MM.1S (cell line): ENCODE measurements at regions not wholly inside any gene's neighbourhood (a gene's known extent, or its start where the extent isn't known, plus 50 kb on each side); places are given as distances from the start of the nearest gene placed in this dataset.

ENCODE experiments used
- DNase-seq: peaks from one replicate; pipeline ENCODE4 v3.0.0-alpha.2; 2015
- H2AFZ ChIP-seq: fragments of 300-600 bp; sonication (generic); 2 replicates; pipeline ENCODE4 v1.6.0; 2016; ENCODE audit warnings: antibody characterized with exemption, low read length
- H3F3A ChIP-seq: fragments of 300-600 bp; sonication (generic); 2 replicates; pipeline ENCODE4 v1.6.1; 2016; ENCODE audit warnings: mild to moderate bottlenecking, antibody characterized with exemption, low read length, moderate library complexity, mixed read lengths; ENCODE audit not compliant: insufficient read depth
- H3K27ac ChIP-seq: fragments of 300-600 bp; sonication (generic); 2 replicates; pipeline ENCODE4 v1.5.1; 2016; ENCODE audit warnings: mild to moderate bottlenecking, low read length
- H3K27me3 ChIP-seq: fragments of 300-600 bp; sonication (generic); replicated peaks from 2 replicates; pipeline ENCODE4 v1.6.0; 2016; ENCODE audit warnings: low read length; ENCODE audit not compliant: insufficient read depth
- H3K36me3 ChIP-seq: fragments of 300-600 bp; sonication (generic); replicated peaks from 2 replicates; pipeline ENCODE4 v1.6.1; 2016; ENCODE audit warnings: mild to moderate bottlenecking, low read length, mixed read lengths; ENCODE audit not compliant: insufficient read depth
- H3K4me1 ChIP-seq: fragments of 300-600 bp; sonication (generic); 2 replicates; pipeline ENCODE4 v1.6.1; 2016; ENCODE audit warnings: low read length, mixed read lengths
- H3K4me2 ChIP-seq: fragments of 300-600 bp; sonication (generic); 2 replicates; pipeline ENCODE4 v1.6.0; 2016; ENCODE audit warnings: low read depth, low read length
- H3K4me3 ChIP-seq: fragments of 300-600 bp; sonication (generic); 2 replicates; pipeline ENCODE4 v1.5.1; 2016; ENCODE audit warnings: low read length, mixed read lengths
- H3K79me2 ChIP-seq: fragments of 300-600 bp; sonication (generic); 2 replicates; pipeline ENCODE4 v1.6.1; 2016; ENCODE audit warnings: mixed run types, low read length, mixed read lengths
- H3K9ac ChIP-seq: fragments of 300-600 bp; sonication (generic); 2 replicates; pipeline ENCODE4 v1.6.1; 2016; ENCODE audit warnings: low read length, mixed read lengths
- H3K9me2 ChIP-seq: fragments of 300-600 bp; sonication (generic); replicated peaks from 2 replicates; pipeline ENCODE4 v1.6.1; 2016; ENCODE audit warnings: mild to moderate bottlenecking, low read length, mixed read lengths; ENCODE audit not compliant: insufficient read depth
- H3K9me3 ChIP-seq: fragments of 300-600 bp; sonication (generic); replicated peaks from 2 replicates; pipeline ENCODE4 v1.6.1; 2016; ENCODE audit warnings: mild to moderate bottlenecking, low read length, mixed read lengths; ENCODE audit not compliant: insufficient read depth
- H4K20me1 ChIP-seq: fragments of 300-600 bp; sonication (generic); 2 replicates; pipeline ENCODE4 v1.6.1; 2016; ENCODE audit warnings: mild to moderate bottlenecking, low read length, moderate library complexity, mixed read lengths; ENCODE audit not compliant: insufficient read depth
- CTCF ChIP-seq: fragments of 300-600 bp; sonication (generic); IDR thresholded peaks from 2 replicates; pipeline ENCODE4 v1.5.1; 2016; ENCODE audit warnings: antibody characterized with exemption, low read length, mixed read lengths
- EZH2 ChIP-seq: fragments of 300-600 bp; sonication (generic); optimal IDR thresholded peaks from 2 replicates; pipeline ENCODE3; 2017; ENCODE audit warnings: low read depth, mild to moderate bottlenecking, antibody characterized with exemption, low read length, mixed read lengths
- EZH2phosphoT487 ChIP-seq: fragments of 300-600 bp; sonication (generic); IDR thresholded peaks from 2 replicates; pipeline ENCODE4 v1.6.1; 2018; ENCODE audit warnings: antibody characterized with exemption, low read length

- TF ChIP-seq CTCF (no peak), EZH2 (no peak), EZH2phosphoT487 (no peak)
Observed at GRCh38 chrX:124699876-124700275, 353.5 kb downstream of the SH2D1A start.

GRCh38 chrX:124717537-124717936 lies 371.2 kb downstream of the SH2D1A start:
- TF ChIP-seq EZH2phosphoT487 (no peak), CTCF (no peak), EZH2 (no peak)
- H3K36me3 ChIP-seq, result no peaks in the 10 kb centered on the region

More at GRCh38 chrX:124699876-124700275, 353.5 kb downstream of the SH2D1A start:
- Histone ChIP-seq H2AFZ (no peak overlapping the region), H3K27ac (no peak overlapping the region), H3K9me3 (no peaks in the 10 kb centered on the region), H4K20me1 (no peaks in the 10 kb centered on the region), H3K79me2 (no peaks in the 10 kb centered on the region), H3K9ac (no peak overlapping the region), H3K9me2 (no peaks in the 10 kb centered on the region), H3K4me1 (no peaks in the 10 kb centered on the region), H3K27me3 (no peaks in the 10 kb centered on the region), H3F3A (no peaks in the 10 kb centered on the region), H3K36me3 (no peaks in the 10 kb centered on the region), H3K4me2 (no peak overlapping the region), H3K4me3 (no peak overlapping the region)
- DNase-seq, result no peak

GRCh38 chrX:124719060-124719459 lies 372.7 kb downstream of the SH2D1A start:
- no peaks in the 10 kb centered on the region for H3K27me3 ChIP-seq
- H3K9me2 ChIP-seq, result no peaks in the 10 kb centered on the region
- TF ChIP-seq EZH2phosphoT487 (no peak), EZH2 (no peak), CTCF (no peak)
- no peak overlapping the region for H2AFZ ChIP-seq
- H3K79me2 ChIP-seq, result no peaks in the 10 kb centered on the region
- no peak overlapping the region for H3K4me3 ChIP-seq
- H3K9ac ChIP-seq, result no peak overlapping the region
- H3K27ac ChIP-seq, result no peak overlapping the region
- no peaks in the 10 kb centered on the region for H3K4me1 ChIP-seq
- no peaks in the 10 kb centered on the region for H3F3A ChIP-seq
- no peak overlapping the region for H3K4me2 ChIP-seq
- H3K9me3 ChIP-seq, result no peaks in the 10 kb centered on the region
- H4K20me1 ChIP-seq, result no peaks in the 10 kb centered on the region
- no peaks in the 10 kb centered on the region for H3K36me3 ChIP-seq
- no peak for DNase-seq

More at GRCh38 chrX:124717537-124717936, 371.2 kb downstream of the SH2D1A start:
- H3K79me2 ChIP-seq, result no peaks in the 10 kb centered on the region
- H3K4me3 ChIP-seq, result no peak overlapping the region
- H3K9me2 ChIP-seq, result no peaks in the 10 kb centered on the region
- H3F3A ChIP-seq, result no peaks in the 10 kb centered on the region
- no peak overlapping the region for H3K4me2 ChIP-seq
- no peak overlapping the region for H2AFZ ChIP-seq
- H3K27ac ChIP-seq, result no peak overlapping the region
- no peaks in the 10 kb centered on the region for H3K4me1 ChIP-seq
- no peaks in the 10 kb centered on the region for H3K9me3 ChIP-seq
- no peaks in the 10 kb centered on the region for H4K20me1 ChIP-seq
- H3K27me3 ChIP-seq, result no peaks in the 10 kb centered on the region
- H3K9ac ChIP-seq, result no peak overlapping the region
- no peak for DNase-seq
